ENCODE measurements at regions not wholly inside any gene's neighbourhood (a gene's known extent, or its start where the extent isn't known, plus 50 kb on each side); places are given as distances from the start of the nearest gene placed in this dataset.

DNA sequence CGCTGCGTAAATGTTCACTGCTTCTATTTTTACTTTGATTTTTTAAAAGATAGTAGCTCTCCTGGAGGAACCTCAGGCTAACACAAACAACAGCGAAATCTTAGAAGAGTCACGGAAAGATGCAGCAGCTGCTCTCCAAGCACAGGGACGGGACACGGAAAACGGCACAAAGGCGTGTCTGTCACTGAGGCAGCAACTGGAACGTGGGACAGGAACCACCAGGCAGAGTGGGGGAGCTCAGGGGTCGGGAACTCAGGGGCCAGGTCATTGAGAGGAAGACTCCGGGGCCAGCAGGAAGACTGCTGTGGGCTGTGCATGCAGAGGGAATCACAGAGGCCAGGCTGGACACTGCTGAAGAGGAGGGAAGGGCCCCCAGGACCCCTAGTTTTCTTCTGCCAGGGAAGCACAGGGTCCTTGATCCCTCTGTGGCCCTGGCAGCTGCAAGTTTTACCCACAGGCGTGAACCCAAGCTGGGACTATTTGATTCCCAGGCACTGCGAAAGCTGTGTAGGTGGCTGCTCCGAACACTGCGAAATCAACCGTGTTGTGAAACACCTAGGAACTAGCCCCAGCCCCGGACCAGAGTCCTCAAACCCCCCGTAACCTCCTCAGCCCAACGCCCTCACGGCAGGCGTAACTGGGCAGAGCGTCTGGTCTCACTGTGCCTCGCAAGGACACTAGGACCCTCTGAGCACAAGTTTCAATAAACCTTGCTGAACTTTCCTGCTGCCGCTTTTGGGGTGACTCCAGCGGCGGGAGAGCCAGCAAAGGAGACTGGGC lies 263.0 kb downstream of the EIPR1 start (continued):
- TF ChIP-seq, protein P1, sequence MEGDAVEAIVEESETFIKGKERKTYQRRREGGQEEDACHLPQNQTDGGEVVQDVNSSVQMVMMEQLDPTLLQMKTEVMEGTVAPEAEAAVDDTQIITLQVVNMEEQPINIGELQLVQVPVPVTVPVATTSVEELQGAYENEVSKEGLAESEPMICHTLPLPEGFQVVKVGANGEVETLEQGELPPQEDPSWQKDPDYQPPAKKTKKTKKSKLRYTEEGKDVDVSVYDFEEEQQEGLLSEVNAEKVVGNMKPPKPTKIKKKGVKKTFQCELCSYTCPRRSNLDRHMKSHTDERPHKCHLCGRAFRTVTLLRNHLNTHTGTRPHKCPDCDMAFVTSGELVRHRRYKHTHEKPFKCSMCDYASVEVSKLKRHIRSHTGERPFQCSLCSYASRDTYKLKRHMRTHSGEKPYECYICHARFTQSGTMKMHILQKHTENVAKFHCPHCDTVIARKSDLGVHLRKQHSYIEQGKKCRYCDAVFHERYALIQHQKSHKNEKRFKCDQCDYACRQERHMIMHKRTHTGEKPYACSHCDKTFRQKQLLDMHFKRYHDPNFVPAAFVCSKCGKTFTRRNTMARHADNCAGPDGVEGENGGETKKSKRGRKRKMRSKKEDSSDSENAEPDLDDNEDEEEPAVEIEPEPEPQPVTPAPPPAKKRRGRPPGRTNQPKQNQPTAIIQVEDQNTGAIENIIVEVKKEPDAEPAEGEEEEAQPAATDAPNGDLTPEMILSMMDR (IDR thresholded peaks at IDR 0.05; ENCODE audit: low read depth, low read length, missing input control) = no peak
- TF ChIP-seq FOXA2 (IDR thresholded peaks at IDR 0.05) = no peak

DNA sequence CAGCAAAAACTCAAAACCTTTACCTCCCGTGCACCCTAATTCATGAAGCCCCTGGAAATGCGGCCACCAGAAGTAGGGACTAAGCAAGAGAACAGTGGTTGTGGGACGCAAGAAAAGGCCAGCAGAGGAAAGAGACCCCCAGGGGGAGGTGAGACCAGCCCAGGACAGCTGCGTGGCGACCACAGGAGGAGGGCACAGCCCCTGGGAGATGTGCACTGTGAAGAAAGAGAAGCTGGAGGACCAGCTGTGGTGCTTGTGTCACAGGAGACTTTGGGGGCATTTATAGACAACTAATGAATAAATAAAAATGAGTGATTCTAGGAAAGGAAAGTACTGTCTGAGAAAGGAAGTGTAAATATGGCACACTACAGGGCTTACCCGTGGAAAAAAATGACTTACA lies 263.8 kb downstream of the EIPR1 start:
- TF ChIP-seq HNF4A (conservative IDR thresholded peaks at IDR 0.05) = no peak
- TF ChIP-seq HNF4G (IDR thresholded peaks at IDR 0.05) = no peak
- no peak for TF ChIP-seq TAF1 (conservative IDR thresholded peaks at IDR 0.05)
- no peak for TF ChIP-seq FOXA1 (IDR thresholded peaks at IDR 0.05)
- TF ChIP-seq NR2F2 (IDR thresholded peaks at IDR 0.05) = no peak
- no peak for TF ChIP-seq SP1 (IDR thresholded peaks at IDR 0.05)
- TF ChIP-seq, protein P2, sequence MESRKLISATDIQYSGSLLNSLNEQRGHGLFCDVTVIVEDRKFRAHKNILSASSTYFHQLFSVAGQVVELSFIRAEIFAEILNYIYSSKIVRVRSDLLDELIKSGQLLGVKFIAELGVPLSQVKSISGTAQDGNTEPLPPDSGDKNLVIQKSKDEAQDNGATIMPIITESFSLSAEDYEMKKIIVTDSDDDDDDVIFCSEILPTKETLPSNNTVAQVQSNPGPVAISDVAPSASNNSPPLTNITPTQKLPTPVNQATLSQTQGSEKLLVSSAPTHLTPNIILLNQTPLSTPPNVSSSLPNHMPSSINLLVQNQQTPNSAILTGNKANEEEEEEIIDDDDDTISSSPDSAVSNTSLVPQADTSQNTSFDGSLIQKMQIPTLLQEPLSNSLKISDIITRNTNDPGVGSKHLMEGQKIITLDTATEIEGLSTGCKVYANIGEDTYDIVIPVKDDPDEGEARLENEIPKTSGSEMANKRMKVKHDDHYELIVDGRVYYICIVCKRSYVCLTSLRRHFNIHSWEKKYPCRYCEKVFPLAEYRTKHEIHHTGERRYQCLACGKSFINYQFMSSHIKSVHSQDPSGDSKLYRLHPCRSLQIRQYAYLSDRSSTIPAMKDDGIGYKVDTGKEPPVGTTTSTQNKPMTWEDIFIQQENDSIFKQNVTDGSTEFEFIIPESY (IDR thresholded peaks at IDR 0.05) = no peak
- TF ChIP-seq RXRA (IDR thresholded peaks at IDR 0.05) = no peak
- TF ChIP-seq GABPA (IDR thresholded peaks at IDR 0.05 in 1 of 2, conservative IDR thresholded peaks at IDR 0.05 in 1 of 2) = no peak
- no peak for TF ChIP-seq JUND (IDR thresholded peaks at IDR 0.05)
- TF ChIP-seq, protein P1 (IDR thresholded peaks at IDR 0.05; ENCODE audit: low read depth, low read length, missing input control) = no peak
- TF ChIP-seq, protein P3, sequence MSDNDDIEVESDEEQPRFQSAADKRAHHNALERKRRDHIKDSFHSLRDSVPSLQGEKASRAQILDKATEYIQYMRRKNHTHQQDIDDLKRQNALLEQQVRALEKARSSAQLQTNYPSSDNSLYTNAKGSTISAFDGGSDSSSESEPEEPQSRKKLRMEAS (IDR thresholded peaks at IDR 0.05) = no peak
- TF ChIP-seq, protein P4, sequence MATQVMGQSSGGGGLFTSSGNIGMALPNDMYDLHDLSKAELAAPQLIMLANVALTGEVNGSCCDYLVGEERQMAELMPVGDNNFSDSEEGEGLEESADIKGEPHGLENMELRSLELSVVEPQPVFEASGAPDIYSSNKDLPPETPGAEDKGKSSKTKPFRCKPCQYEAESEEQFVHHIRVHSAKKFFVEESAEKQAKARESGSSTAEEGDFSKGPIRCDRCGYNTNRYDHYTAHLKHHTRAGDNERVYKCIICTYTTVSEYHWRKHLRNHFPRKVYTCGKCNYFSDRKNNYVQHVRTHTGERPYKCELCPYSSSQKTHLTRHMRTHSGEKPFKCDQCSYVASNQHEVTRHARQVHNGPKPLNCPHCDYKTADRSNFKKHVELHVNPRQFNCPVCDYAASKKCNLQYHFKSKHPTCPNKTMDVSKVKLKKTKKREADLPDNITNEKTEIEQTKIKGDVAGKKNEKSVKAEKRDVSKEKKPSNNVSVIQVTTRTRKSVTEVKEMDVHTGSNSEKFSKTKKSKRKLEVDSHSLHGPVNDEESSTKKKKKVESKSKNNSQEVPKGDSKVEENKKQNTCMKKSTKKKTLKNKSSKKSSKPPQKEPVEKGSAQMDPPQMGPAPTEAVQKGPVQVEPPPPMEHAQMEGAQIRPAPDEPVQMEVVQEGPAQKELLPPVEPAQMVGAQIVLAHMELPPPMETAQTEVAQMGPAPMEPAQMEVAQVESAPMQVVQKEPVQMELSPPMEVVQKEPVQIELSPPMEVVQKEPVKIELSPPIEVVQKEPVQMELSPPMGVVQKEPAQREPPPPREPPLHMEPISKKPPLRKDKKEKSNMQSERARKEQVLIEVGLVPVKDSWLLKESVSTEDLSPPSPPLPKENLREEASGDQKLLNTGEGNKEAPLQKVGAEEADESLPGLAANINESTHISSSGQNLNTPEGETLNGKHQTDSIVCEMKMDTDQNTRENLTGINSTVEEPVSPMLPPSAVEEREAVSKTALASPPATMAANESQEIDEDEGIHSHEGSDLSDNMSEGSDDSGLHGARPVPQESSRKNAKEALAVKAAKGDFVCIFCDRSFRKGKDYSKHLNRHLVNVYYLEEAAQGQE (IDR thresholded peaks at IDR 0.05) = no peak
- TF ChIP-seq YY1 (IDR thresholded peaks at IDR 0.05) = no peak
- no peak for TF ChIP-seq EGR1 (IDR thresholded peaks at IDR 0.05; ENCODE audit: low read depth in 2 of 2)
- TF ChIP-seq, protein P5, sequence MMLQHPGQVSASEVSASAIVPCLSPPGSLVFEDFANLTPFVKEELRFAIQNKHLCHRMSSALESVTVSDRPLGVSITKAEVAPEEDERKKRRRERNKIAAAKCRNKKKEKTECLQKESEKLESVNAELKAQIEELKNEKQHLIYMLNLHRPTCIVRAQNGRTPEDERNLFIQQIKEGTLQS (IDR thresholded peaks at IDR 0.05) = no peak
- TF ChIP-seq FOXA2 (IDR thresholded peaks at IDR 0.05) = no peak
- TF ChIP-seq RAD21 (IDR thresholded peaks at IDR 0.05) = no peak
- WGBS = 83% methylated on average over 6 of the region's 6 CpGs

More for the DNA sequence above, 263.8 kb downstream of the EIPR1 start:
- H3K9me3 ChIP-seq (ENCODE audit: control insufficient read depth in 4 of 4, low read length in 3 of 4) = no peaks in the 10 kb centered on the region
- no peak for DNase-seq (ENCODE audit: low spot score)
- no peaks in the 10 kb centered on the region for H3K36me3 ChIP-seq (ENCODE audit: control insufficient read depth in 4 of 4, insufficient read depth in 3 of 4, low read depth in 1 of 4, low read length in 3 of 4)
- no peak overlapping the region for H3K27ac ChIP-seq (ENCODE audit: low read depth in 1 of 2, low read length in 2 of 2)
- no peak overlapping the region for H3K4me3 ChIP-seq (ENCODE audit: low read depth in 1 of 3, low read length in 3 of 3)
- H3K4me1 ChIP-seq (ENCODE audit: control insufficient read depth in 4 of 4, insufficient read depth in 4 of 4, low read length in 3 of 4) = no peaks in the 10 kb centered on the region
- no peaks in the 10 kb centered on the region for H3K27me3 ChIP-seq (ENCODE audit: control insufficient read depth in 4 of 4, insufficient read depth in 4 of 4, low read length in 3 of 4)
- no peak overlapping the region for H3K9ac ChIP-seq (ENCODE audit: low read depth in 1 of 2, low read length in 2 of 2)

Data from liver (tissue), 8 donors.